HL-60 (cell line): ENCODE measurements at regions not wholly inside any gene's neighbourhood (a gene's known extent, or its start where the extent isn't known, plus 50 kb on each side); places are given as distances from the start of the nearest gene placed in this dataset.

Experiments used
- GABPA ChIP-seq: IDR thresholded peaks from 2 replicates; pipeline ENCODE4 v1.6.1; 2012; ENCODE audit warnings: low read depth
- POLR2AphosphoS5 ChIP-seq: IDR thresholded peaks from 2 replicates; pipeline ENCODE4 v1.6.1; 2012; ENCODE audit warnings: low read depth
- TF ChIP-seq, protein P1 (sequence below): IDR thresholded peaks from one replicate; pipeline ENCODE4 v1.5.1; 2011; ENCODE audit warnings: low read length, control low read depth, inconsistent platforms; ENCODE audit not compliant: insufficient read depth
- TF ChIP-seq, protein P2 (sequence below): IDR thresholded peaks from 2 replicates; pipeline ENCODE4 v1.6.1; 2012; ENCODE audit warnings: low read depth; ENCODE audit not compliant: insufficient replicate concordance

DNA sequence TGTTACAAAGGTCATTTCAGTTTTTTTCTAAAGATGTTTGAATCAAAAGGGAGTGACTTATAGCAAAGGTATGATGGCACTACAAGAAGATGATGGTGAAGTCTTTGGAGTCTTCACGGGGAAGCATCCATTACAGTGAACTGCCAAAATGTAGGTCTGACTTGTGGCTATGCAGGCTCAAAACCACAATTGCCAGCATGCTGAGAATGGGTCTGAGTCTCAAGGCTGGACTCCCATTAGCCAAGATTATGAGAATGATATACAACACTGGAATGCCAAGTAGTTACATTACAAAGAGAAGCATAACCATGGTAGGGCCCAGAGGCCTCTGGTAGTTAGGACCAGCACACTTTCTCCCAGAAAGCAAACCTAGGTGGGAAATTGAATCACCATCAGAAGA, 194.2 kb downstream of the MTHFS start:
- TF ChIP-seq, protein P1, sequence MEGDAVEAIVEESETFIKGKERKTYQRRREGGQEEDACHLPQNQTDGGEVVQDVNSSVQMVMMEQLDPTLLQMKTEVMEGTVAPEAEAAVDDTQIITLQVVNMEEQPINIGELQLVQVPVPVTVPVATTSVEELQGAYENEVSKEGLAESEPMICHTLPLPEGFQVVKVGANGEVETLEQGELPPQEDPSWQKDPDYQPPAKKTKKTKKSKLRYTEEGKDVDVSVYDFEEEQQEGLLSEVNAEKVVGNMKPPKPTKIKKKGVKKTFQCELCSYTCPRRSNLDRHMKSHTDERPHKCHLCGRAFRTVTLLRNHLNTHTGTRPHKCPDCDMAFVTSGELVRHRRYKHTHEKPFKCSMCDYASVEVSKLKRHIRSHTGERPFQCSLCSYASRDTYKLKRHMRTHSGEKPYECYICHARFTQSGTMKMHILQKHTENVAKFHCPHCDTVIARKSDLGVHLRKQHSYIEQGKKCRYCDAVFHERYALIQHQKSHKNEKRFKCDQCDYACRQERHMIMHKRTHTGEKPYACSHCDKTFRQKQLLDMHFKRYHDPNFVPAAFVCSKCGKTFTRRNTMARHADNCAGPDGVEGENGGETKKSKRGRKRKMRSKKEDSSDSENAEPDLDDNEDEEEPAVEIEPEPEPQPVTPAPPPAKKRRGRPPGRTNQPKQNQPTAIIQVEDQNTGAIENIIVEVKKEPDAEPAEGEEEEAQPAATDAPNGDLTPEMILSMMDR = no peak
- TF ChIP-seq, protein P2, sequence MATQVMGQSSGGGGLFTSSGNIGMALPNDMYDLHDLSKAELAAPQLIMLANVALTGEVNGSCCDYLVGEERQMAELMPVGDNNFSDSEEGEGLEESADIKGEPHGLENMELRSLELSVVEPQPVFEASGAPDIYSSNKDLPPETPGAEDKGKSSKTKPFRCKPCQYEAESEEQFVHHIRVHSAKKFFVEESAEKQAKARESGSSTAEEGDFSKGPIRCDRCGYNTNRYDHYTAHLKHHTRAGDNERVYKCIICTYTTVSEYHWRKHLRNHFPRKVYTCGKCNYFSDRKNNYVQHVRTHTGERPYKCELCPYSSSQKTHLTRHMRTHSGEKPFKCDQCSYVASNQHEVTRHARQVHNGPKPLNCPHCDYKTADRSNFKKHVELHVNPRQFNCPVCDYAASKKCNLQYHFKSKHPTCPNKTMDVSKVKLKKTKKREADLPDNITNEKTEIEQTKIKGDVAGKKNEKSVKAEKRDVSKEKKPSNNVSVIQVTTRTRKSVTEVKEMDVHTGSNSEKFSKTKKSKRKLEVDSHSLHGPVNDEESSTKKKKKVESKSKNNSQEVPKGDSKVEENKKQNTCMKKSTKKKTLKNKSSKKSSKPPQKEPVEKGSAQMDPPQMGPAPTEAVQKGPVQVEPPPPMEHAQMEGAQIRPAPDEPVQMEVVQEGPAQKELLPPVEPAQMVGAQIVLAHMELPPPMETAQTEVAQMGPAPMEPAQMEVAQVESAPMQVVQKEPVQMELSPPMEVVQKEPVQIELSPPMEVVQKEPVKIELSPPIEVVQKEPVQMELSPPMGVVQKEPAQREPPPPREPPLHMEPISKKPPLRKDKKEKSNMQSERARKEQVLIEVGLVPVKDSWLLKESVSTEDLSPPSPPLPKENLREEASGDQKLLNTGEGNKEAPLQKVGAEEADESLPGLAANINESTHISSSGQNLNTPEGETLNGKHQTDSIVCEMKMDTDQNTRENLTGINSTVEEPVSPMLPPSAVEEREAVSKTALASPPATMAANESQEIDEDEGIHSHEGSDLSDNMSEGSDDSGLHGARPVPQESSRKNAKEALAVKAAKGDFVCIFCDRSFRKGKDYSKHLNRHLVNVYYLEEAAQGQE = no peak
- TF ChIP-seq GABPA (no peak), POLR2AphosphoS5 (no peak)
